H9 (cell line): ENCODE measurements at regions not wholly inside any gene's neighbourhood (a gene's known extent, or its start where the extent isn't known, plus 50 kb on each side); places are given as distances from the start of the nearest gene placed in this dataset.

Source experiments
- DNase-seq: peaks from one replicate; pipeline ENCODE4 v3.0.0-alpha.2; 2017
- H2AFZ ChIP-seq: one replicate; pipeline ENCODE4 v1.6.1; 2013; ENCODE audit warnings: mild to moderate bottlenecking, low read length, control low read depth, moderate library complexity
- H2AK5ac ChIP-seq: 2 replicates; pipeline ENCODE4 v1.6.1; 2013; ENCODE audit warnings: low read length, control low read depth, mixed read lengths; ENCODE audit not compliant: insufficient read length
- H2BK120ac ChIP-seq: one replicate; pipeline ENCODE4 v1.6.1; 2013; ENCODE audit warnings: low read depth, mild to moderate bottlenecking, low read length, control low read depth, inconsistent platforms; ENCODE audit not compliant: poor library complexity, severe bottlenecking
- H2BK12ac ChIP-seq: 2 replicates; pipeline ENCODE4 v1.6.1; 2013; ENCODE audit warnings: low read length, control low read depth, mixed read lengths, low read depth; ENCODE audit not compliant: insufficient read length
- H2BK15ac ChIP-seq: 2 replicates; pipeline ENCODE4 v1.6.1; 2013; ENCODE audit warnings: low read depth, low read length, control low read depth
- H2BK20ac ChIP-seq: one replicate; pipeline ENCODE4 v1.6.1; 2013; ENCODE audit warnings: low read depth, mild to moderate bottlenecking, low read length, control low read depth, inconsistent platforms; ENCODE audit not compliant: poor library complexity, severe bottlenecking
- H2BK5ac ChIP-seq: 2 replicates; pipeline ENCODE4 v1.6.1; 2013; ENCODE audit warnings: low read length, control low read depth, mixed read lengths; ENCODE audit not compliant: insufficient read length
- H3K14ac ChIP-seq: 2 replicates; pipeline ENCODE4 v1.6.1; 2013; ENCODE audit warnings: low read length, control low read depth; ENCODE audit not compliant: insufficient read depth
- H3K18ac ChIP-seq: 2 replicates; pipeline ENCODE4 v1.6.1; 2013; ENCODE audit warnings: low read depth, mild to moderate bottlenecking, mixed read lengths, low read length, control low read depth; ENCODE audit not compliant: insufficient read length
- H3K23ac ChIP-seq: 2 replicates; pipeline ENCODE4 v1.6.1; 2013; ENCODE audit warnings: low read length, control low read depth, mixed read lengths, low read depth; ENCODE audit not compliant: insufficient read length
- H3K23me2 ChIP-seq: 2 replicates; pipeline ENCODE4 v1.6.1; 2013; ENCODE audit warnings: low read depth, mild to moderate bottlenecking, mixed read lengths, low read length, control low read depth; ENCODE audit not compliant: insufficient read length, poor library complexity, severe bottlenecking
- H3K27ac ChIP-seq: 2 replicates; pipeline ENCODE4 v1.5.1; 2013; ENCODE audit warnings: low read length, control low read depth, mixed read lengths, low read depth; ENCODE audit not compliant: insufficient read length
- H3K27me3 ChIP-seq: 2 replicates; pipeline ENCODE4 v1.6.1; 2013; ENCODE audit warnings: low read length, control low read depth, inconsistent platforms; ENCODE audit not compliant: insufficient read depth
- H3K4ac ChIP-seq: 2 replicates; pipeline ENCODE4 v1.6.1; 2013; ENCODE audit warnings: low read depth, mild to moderate bottlenecking, control low read depth, inconsistent platforms, low read length, moderate library complexity
- H3K4me1 ChIP-seq: 2 replicates; pipeline ENCODE4 v1.6.1; 2013; ENCODE audit warnings: low read length, control low read depth, inconsistent platforms; ENCODE audit not compliant: insufficient read depth
- H3K4me2 ChIP-seq: 2 replicates; pipeline ENCODE4 v1.6.1; 2013; ENCODE audit warnings: low read length, control low read depth, mixed read lengths; ENCODE audit not compliant: insufficient read length, insufficient read depth
- H3K56ac ChIP-seq: 2 replicates; pipeline ENCODE4 v1.6.1; 2013; ENCODE audit warnings: low read depth, mild to moderate bottlenecking, mixed read lengths, low read length, control low read depth; ENCODE audit not compliant: insufficient read length
- H3K79me1 ChIP-seq: 2 replicates; pipeline ENCODE4 v1.6.1; 2013; ENCODE audit warnings: low read depth, mild to moderate bottlenecking, moderate library complexity, low read length, control low read depth, inconsistent platforms; ENCODE audit not compliant: insufficient read depth, poor library complexity, severe bottlenecking
- H3K79me2 ChIP-seq: 2 replicates; pipeline ENCODE4 v1.6.1; 2013; ENCODE audit warnings: low read length, control low read depth, inconsistent platforms; ENCODE audit not compliant: insufficient read depth
- H3K9ac ChIP-seq: 2 replicates; pipeline ENCODE4 v1.6.1; 2013; ENCODE audit warnings: low read length, control low read depth, mixed read lengths; ENCODE audit not compliant: insufficient read length; ENCODE audit errors: extremely low read depth
- H3K9me3 ChIP-seq: one replicate; pipeline ENCODE4 v1.6.1; 2013; ENCODE audit warnings: low read depth, low read length, inconsistent platforms; ENCODE audit not compliant: control insufficient read depth
- H3T11ph ChIP-seq: one replicate; pipeline ENCODE4 v1.6.1; 2013; ENCODE audit warnings: mild to moderate bottlenecking, low read length, control low read depth, inconsistent platforms
- H4K20me1 ChIP-seq: one replicate; pipeline ENCODE4 v1.6.1; 2013; ENCODE audit not compliant: control insufficient read depth, insufficient read length, insufficient read depth
- H4K5ac ChIP-seq: 2 replicates; pipeline ENCODE4 v1.6.1; 2013; ENCODE audit warnings: low read depth, mild to moderate bottlenecking, mixed read lengths, low read length, control low read depth; ENCODE audit not compliant: insufficient read length
- H4K8ac ChIP-seq: replicated peaks from 2 replicates; pipeline ENCODE4 v1.6.1; 2013; ENCODE audit warnings: low read length, control low read depth, mixed read lengths, low read depth; ENCODE audit not compliant: insufficient read length
- H4K91ac ChIP-seq: 2 replicates; pipeline ENCODE4 v1.6.1; 2013; ENCODE audit warnings: low read depth, mild to moderate bottlenecking, moderate library complexity, mixed read lengths, low read length, control low read depth; ENCODE audit not compliant: insufficient read length
- H3K27ac Mint-ChIP-seq, 3 experiments: 2 replicates in 2 of 3; 3 replicates in 1 of 3; pipeline ENCODE4 v1.8.0; 2020 to 2021; ENCODE audit warnings: mixed read lengths in 3 of 3, mild to moderate bottlenecking in 1 of 3, moderate library complexity in 1 of 3
- H3K27me3 Mint-ChIP-seq: 2 replicates; pipeline ENCODE4 v1.8.0; 2021; ENCODE audit warnings: low read depth, mild to moderate bottlenecking, moderate library complexity, mixed read lengths
- H3K36me3 Mint-ChIP-seq, 3 experiments: 2 replicates in 2 of 3; 3 replicates in 1 of 3; pipeline ENCODE4 v1.8.0; 2020 to 2021; ENCODE audit warnings: low read depth in 3 of 3, mixed read lengths in 3 of 3; ENCODE audit not compliant: insufficient read depth in 1 of 3
- H3K4me1 Mint-ChIP-seq, 2 experiments: 2 replicates each; pipeline ENCODE4 v1.8.0; 2020; ENCODE audit warnings: mixed read lengths in 2 of 2
- H3K4me3 Mint-ChIP-seq, 2 experiments: 2 replicates in 1 of 2; 3 replicates in 1 of 2; pipeline ENCODE4 v1.8.0; 2020 to 2021; ENCODE audit warnings: mild to moderate bottlenecking in 2 of 2, mixed read lengths in 2 of 2, moderate library complexity in 1 of 2
- H3K9me3 Mint-ChIP-seq, 2 experiments: 2 replicates in 1 of 2; 3 replicates in 1 of 2; pipeline ENCODE4 v1.8.0; 2020; ENCODE audit warnings: mild to moderate bottlenecking in 2 of 2, mixed read lengths in 2 of 2, moderate library complexity in 1 of 2
- WGBS: extraction: QIAGEN DNeasy Blood & Tissue Kit; methylation state at CpG from one replicate; pipeline ENCODE4 v1.1.7; 2013; ENCODE audit warnings: missing lambda C conversion rate, low lambda C conversion rate, mixed read lengths; ENCODE audit not compliant: insufficient read length; ENCODE audit errors: extremely low coverage; 5-methylcytosine and 5-hydroxymethylcytosine counted together
- TF ChIP-seq, protein P1 (sequence below): fragments of 200-600 bp; sonication (generic); conservative IDR thresholded peaks from 3 replicates; pipeline ENCODE4 v1.8.0; 2021; ENCODE audit warnings: antibody characterized with exemption, mild to moderate bottlenecking

DNA sequence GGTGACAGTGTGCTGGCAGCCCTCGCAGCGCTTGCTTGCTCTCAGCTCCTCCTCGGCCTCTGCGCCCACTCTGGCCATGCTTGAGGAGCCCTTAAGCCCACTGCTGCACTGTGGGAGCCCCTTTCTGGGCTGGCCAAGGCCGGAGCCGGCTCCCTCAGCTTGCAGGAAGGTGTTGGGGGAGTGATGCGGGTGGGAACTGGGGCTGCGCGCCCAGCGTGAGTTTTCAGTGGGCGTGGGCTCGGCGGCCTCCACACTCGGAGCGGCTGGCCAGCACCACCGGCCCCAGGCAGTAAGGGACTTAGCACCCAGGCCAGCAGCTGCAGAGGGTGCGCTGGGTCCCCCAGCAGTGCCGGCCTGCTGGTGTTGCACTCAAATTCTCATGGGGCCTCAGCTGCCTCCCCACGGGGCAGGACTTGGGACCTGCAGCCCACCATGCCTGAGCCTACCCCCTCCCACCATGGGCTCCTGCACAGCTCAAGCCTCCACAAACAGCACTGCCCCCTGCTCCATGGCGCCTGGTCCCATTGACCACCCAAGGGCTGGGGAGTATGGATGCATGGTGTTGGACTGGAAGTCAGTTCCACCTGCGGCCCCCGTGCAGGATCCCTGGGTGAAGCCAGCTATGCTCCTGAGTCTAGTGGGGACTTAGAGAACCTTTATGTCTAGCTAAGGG, 223.1 kb upstream of the PTPRD start:
- no peak for DNase-seq
- Histone ChIP-seq H3K79me1 (no peaks in the 10 kb centered on the region), H3K56ac (no peak overlapping the region), H4K8ac (no peak overlapping the region), H3K79me2 (no peaks in the 10 kb centered on the region), H2BK120ac (no peak overlapping the region), H2BK12ac (no peak overlapping the region), H3K9me3 (no peaks in the 10 kb centered on the region), H3K4ac (no peak overlapping the region; the same call in 1 of the 2 replicates), H3K27me3 (no peaks in the 10 kb centered on the region), H2AFZ (no peak overlapping the region), H3K23me2 (no peaks in the 10 kb centered on the region), H2AK5ac (no peak overlapping the region), H3K4me1 (no peaks in the 10 kb centered on the region), H2BK20ac (no peak overlapping the region), H3K9ac (no peak overlapping the region), H3K23ac (no peak overlapping the region), H2BK15ac (no peak overlapping the region), H3K14ac (no peak overlapping the region; the same call in 1 of the 2 replicates), H4K91ac (no peak overlapping the region), H3T11ph (no peak overlapping the region), H4K5ac (no peak overlapping the region), H4K20me1 (no peaks in the 10 kb centered on the region), H3K18ac (no peak overlapping the region), H2BK5ac (no peak overlapping the region), H3K4me2 (no peak overlapping the region), H3K27ac (no peak overlapping the region)
- H3K9me3 Mint-ChIP-seq, result peaks cover 0 to 4% of the 10 kb centered on the region in 2 experiments; a peak in 4 of 5 replicates
- no peaks in the 10 kb centered on the region for H3K27me3 Mint-ChIP-seq
- no peaks in the 10 kb centered on the region for H3K4me1 Mint-ChIP-seq
- H3K27ac Mint-ChIP-seq, result no peak overlapping the region
- H3K4me3 Mint-ChIP-seq, result no peak overlapping the region
- no CpG with 5 or more reads among the region's 22 CpGs for WGBS
- TF ChIP-seq, protein P1, sequence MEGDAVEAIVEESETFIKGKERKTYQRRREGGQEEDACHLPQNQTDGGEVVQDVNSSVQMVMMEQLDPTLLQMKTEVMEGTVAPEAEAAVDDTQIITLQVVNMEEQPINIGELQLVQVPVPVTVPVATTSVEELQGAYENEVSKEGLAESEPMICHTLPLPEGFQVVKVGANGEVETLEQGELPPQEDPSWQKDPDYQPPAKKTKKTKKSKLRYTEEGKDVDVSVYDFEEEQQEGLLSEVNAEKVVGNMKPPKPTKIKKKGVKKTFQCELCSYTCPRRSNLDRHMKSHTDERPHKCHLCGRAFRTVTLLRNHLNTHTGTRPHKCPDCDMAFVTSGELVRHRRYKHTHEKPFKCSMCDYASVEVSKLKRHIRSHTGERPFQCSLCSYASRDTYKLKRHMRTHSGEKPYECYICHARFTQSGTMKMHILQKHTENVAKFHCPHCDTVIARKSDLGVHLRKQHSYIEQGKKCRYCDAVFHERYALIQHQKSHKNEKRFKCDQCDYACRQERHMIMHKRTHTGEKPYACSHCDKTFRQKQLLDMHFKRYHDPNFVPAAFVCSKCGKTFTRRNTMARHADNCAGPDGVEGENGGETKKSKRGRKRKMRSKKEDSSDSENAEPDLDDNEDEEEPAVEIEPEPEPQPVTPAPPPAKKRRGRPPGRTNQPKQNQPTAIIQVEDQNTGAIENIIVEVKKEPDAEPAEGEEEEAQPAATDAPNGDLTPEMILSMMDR, result no peak
- peaks cover 2 to 7% (median 5%) of the 10 kb centered on the region in 3 experiments; a peak in 4 of 7 replicates for H3K36me3 Mint-ChIP-seq
